Medulla oblongata (tissue), 1 donor: ENCODE measurements at regions not wholly inside any gene's neighbourhood (a gene's known extent, or its start where the extent isn't known, plus 50 kb on each side); places are given as distances from the start of the nearest gene placed in this dataset.

ENCODE experiments used
- DNase-seq: peaks from one replicate; pipeline ENCODE4 v3.0.0-alpha.2; 2015; ENCODE audit errors: extremely low spot score

DNA sequence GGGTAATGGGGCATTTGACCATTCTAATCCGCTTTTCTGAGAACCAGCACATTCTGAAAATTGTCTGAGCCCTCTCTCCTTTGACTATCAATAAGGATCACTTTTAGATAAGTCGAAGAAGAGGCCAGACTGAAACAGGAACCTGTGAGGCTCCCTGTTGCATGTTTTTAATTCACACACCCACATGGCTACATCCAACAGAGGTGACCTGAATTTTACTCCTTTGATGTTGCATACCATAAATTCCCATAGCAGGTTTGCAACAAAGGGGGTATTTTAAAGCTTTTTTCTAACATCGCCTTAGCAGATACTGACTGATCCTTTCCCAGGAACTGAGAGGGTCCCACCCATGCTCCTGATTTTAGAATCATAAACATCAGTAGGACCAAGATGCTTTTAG, 450.8 kb downstream of the USP25 start:
- DNase-seq: no peak

DNA sequence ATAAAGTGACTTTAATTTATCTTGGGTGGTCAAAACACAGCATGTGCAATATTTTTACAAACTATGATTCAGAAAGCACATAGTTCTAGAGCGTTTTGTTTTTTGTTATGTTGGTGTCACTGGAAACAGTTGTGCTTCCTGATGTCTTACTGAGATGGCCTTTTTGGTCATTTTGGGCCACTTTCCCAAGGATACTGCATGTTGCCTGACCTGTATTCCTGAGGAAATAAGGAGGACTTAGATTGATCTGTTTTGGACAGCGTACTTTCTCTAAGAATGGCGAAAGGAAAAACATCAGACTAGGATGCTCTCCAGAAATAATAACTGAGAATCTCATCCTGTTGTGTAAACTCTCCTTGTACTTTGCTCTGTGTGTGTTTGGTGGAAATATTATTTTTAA, 451.2 kb downstream of the USP25 start:
- DNase-seq: no peak

DNA sequence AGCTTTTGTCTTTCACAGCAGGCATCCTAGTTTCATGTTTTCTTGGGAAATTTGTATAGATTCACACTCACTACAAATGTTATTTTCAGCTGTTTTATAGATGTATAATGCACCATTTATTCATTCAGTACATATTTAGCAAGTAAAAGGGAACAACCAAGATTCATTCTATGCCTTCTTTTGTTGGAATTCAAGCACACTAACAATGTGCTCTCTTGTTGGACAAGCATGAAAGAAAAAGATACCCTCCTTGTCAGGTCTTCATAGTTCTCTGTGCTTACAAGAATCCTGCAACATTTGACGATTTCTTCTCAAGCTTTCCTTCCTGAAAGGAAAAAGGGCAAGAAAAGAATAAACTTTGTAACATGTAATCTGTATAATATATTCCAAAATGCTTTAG, 456.0 kb downstream of the USP25 start:
- DNase-seq: no peak

DNA sequence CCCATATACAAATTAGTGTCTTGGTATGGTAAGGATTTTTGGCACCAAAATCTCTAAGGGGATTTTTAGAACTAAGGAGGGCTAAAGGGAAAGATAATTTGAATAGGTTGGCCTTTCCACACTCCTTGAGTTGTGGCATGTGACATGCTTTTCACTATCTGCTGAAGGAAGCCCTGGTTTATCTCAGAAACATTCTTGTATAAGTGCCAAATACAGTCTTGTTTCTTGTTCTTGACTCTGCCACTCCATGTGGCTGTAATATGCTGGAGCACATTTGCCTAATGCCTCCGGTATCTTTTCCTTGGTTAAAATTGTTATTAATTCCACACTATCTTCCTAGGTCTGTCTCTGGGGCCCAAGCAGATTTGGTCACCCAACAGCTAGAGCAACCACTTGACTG, 457.0 kb downstream of the USP25 start:
- DNase-seq: no peak

DNA sequence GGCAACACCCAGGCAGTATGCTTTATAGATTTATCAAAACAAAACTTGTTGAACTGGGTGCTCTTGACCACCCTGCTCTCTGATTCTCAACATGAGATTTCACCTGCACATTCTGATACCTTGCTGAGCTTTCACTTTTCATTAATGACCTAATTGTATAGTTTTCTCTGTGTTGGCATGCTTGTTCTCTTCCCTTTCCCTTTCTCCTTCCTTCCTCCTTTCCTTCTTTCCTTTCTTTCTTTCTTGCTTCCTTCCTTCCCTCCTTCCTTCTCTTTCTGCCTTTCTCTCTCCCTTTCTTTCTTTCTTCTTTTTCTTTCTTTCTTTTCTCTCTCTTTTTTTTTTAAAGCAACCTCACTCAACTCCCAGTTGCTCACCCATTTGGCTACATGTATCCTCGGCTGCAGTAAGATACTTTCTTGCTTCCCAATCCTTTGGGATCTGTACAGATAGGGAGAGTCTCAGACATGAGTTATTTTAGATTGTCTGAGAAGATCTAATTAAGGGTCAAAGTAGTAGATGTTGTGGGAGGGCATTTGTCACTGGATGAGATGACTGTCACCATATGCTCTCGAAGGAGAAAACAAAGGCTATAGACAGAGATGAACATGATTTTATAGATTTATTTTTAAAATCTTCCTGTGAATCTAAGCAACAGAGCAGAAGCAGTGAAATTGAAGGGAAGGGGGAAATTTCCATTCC, 458.0 kb downstream of the USP25 start:
- no peak for DNase-seq

DNA sequence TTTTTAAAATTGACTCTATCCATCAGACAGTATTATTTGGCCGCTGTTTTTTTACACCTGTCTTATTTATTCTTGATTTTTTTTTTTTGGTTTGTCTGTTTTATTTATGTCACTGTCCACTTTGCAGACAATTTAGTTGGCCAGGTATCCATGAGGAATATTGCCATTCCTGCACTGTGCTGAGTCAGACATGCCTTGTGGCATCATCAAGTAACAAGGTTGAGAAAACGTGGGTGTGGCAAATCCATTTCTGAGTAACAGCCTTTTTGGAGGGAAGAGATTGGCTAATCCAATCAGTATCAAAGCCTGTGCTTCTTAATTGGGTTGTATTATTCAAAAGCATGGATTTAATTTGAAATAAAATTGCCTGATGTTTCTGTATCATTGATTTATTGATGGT, 463.1 kb downstream of the USP25 start:
- no peak for DNase-seq

DNA sequence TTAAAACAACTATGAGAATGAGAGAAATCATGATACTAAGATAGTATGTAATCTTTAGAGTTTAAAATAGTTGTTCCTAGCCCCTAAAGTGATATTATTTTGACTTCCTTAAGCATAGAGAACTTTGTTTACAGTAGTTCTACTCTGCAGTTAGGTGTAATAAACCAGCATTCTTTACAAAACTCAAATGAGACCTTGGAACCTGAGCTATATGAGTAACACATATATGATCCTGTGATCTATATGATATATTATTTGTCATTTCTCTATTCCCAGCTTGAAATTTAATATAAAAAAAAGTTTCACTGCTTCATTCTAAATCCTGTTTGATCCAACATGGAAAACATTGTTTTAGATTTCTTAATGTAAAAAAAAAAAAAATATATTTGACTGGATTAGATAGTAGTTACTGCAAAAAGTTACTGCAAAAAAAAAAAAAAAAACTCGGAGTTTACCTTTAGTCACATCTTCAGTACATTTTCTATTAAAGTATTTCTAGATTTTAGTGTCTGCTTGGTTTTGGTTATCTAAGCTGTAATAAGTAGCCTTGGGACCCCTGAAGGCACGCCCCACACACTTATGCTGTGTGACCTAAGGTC, 463.8 kb downstream of the USP25 start:
- DNase-seq: no peak

DNA sequence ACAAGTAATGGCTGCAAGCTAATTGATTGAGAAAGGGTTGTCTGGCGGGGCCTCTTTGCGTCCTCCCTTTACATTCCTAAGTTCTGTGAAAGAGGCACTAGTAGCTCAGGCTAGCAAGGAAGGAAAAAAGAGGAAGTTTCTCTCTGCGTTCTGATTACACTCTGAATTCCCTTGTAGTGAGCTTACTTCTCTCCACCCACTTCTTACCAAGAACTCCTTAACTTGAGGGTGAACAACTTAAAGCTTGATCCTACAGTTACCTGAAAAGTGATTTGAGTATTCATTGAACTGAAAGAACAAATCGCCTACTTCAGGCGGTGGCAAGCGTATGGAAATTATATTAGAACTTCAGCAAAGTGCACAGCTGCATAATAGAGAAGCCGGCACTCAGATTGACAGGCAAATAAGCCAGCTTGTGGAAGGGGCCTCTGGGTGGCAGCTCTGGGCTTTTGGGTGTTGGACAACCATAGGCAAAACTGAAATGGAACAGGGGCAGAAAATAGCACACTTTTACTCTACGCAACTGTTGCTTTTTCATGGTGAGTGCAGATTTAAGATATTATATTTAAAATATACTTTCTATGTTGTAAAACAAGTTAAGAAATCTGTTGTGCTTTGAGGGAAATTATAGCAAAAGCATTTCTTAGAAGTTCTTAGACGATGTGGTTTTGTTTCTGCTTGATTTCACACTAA, 464.5 kb downstream of the USP25 start:
- DNase-seq: peak; percentile 94

DNA sequence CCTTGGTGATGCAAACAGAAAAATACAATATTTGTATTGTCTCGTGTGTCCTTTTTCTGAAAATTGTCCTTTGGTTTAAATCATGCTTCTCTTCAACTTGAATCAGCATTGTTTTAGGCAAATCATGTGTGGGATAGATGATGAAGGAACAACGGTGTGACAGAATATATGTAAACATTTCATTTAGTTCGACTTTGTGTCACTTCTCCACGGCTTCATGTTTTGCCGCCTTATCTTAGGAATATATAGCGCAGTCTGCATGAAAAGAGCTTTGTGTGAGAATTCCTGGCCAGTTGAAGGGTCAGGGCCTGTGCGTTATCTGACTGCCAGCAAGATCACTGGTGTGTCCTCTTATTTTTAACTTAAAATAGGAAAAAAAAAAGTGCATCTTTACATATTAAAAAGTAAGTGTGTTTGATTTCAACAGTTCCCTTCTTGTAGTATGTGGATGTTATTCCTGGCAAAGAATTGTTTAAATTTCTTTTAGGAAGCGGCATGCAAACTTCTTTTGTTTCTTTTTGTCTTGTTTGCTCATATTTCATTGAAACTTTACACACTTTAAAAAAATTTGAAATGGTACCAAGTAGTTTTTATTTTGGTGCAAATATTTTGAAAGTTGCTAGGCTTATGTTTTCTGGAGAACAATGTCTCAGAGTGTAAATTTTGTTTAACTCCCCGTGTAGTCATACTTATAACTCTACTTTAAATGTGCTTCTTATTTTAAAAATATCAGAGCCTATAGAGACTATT, 465.2 kb downstream of the USP25 start:
- DNase-seq: peak; percentile 75

DNA sequence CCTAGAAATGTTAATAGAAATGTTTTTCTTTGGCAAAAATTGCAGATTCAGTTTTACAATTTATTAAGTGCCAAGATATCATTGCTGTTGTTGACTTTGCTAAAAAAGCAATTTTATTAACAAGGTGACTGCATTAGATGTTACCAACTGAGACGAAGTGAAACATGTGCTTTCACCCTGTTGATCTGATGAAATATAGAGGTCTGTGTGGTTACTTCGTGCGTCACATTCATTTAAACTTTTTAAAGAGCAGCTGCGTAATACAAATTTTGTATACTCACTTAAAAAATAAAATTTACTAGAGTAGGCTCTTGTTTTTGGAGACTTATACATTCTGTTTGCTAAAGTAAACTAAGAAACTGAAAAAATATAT, 465.7 kb downstream of the USP25 start:
- peak; percentile 63 for DNase-seq

DNA sequence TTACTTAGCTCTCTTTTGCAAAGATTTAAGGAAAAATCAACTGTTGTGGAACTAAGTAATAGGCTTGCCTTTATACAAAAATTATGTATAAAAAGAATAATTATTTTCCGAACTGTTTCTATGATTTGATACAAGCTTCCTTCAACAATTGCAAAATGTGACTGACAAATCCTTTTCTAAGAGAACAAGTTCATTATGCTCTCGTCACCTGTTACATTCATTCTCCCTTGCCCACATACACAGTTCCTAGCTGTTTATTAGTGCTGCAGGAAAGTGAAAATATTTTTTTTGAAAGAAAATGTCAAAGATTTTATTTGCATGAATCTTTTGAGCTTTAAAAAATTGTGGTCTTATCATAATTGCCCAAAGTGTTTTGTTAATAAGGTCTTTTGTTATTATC, 466.2 kb downstream of the USP25 start:
- peak; percentile 55 for DNase-seq

DNA sequence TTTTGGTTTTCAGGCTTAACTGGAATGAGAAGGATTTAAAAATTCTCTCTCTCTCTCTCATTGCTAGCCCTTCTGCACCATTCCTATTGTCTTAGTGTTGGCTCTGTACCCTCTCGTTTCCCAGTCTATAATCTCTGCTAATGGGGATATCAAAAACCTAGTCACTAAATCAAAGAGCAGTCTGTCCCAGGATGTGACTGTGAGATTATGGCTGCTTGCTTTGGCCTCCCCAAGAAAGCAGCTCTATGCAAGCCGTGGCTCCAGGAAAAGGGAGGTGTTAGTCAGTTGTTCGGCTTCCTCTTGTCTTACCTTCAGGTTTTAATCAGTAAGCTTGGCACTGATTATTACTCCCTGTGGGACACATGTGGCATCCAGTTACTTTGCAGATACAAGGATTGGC, 468.8 kb downstream of the USP25 start:
- no peak for DNase-seq

DNA sequence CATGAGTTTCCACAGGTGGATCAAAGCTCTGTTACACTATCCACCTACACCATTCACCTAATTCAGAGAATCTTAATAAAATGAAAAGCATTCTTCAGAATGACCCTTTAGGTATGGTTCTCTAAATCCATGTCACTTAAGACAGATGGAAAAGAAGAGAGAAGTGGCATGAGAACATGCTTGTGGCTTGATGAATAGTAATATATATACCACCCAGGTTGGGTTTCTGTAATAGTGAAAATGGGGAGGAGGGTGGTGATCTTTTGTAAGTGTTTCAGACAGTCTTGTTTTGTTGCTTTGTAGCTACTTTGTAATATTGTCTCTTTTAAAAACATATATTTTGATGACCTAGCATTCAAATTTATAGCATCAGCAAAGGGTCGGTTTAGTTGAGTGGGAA, 469.8 kb downstream of the USP25 start:
- no peak for DNase-seq

DNA sequence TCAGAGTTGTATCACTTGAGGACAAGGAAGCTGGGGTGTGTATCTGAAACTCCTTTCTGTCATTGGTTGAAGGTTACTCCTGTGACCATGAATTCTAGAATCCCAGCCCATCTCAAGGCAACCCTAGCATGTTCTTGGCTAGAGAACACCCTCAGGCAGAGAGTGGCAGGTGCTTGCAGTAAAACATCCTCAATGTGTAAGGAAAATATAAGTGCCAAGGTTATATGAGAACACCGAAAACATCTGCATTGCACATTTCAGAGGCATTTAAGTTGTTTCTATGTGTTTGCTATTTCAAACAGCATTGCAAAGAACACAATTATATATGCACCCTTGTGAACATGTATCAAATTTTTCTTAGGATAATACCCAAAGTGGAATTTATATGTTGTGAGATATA, 471.9 kb downstream of the USP25 start:
- DNase-seq: no peak

DNA sequence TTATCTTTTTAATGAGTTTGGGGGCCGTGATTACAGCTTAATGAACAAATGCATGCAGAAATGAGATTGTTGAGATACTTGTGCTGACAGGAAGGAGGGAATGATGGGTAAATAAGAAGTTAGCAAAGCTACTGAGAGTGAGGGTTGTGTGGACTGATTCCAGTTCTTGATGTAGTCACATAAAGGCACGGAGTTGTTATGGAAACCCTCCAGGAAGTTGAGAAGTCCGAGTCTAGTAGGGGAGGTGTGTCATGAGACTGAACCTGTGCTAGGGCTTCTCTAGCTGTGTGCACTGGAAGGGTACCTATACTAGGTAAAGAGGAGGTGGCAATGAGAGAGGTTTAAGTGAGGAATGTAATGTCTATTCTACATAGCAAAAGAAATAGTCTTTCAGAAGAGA, 475.7 kb downstream of the USP25 start:
- DNase-seq: no peak

DNA sequence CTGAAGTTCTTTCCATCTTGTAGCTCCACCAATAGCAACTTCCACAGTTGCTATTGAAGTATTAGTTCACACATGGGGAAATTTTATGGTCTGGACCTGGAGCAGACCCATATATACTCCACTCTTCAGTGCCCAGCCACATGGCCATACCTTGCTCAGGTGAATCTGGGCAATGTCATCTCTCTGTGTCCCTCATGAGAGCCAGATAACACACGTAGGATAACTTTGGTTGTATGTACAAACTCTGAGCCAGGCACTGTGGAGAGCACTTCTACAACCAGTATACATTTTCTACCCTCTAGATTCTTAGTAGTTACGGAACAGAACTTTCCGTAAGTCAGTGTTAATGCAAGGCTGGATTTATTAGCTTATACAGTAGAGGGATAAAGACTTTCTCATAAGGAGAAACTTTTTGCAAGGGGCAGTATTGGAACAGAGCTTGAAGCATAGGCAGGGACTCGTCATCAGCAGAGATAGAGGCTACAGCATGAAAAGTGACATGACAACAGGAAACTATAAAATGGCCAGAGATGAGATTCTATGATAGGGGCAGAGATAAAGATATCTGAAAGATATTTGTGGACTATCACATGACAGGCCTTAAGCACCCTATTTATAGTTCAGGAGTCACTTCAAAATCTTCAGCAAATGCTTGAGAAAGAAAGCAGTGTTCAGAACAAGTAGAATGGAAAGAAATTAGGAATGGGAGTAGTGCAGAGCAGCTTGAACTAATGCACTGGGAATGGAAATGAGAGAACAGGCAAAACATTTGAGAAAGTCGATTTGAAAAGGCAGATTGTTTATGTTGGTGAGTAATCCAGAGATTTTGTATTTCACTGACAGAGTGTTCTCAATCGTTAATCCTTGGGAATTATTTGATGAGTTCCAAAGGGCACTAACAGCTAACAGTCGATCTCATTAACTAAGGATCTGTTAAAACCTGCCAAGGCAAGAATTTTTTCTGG, 481.8 kb downstream of the USP25 start:
- peak; percentile 60 for DNase-seq

DNA sequence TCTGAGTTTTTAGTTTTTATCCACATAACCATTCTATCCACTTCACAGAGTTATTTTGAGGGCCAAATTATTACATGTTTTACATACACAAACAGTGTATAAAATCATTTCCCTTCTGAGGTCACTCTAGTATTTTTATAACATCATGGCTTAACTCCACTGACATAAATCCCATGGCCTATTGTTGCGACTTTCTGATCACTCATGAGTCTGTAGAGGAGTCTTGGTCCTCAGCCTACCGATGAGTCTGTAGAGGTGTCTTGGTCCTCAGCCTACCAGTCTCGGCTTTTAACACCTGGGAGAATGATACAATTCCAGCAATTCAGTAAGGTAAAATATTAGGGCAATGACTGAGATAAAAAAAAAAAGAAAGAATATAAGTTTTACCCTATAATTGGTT, 483.7 kb downstream of the USP25 start:
- no peak for DNase-seq

DNA sequence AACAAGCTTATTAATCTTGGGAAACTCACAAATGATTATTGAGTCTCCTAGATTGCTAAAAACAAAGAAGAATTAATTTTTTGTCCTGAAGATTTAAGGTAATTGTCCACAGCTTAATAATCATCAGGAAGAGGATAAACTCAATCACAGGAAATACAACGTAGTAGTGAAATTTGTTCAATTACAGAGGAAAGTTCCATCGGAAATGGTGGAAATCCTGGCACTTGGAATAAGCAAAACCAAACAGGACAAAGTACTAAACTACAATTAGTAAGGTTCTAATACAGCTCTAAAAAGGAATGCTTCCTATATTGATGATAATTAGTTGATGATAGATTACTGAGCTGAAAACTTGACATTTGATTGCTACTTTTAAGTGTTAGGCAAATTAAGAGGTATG, 485.4 kb downstream of the USP25 start:
- DNase-seq: no peak

DNA sequence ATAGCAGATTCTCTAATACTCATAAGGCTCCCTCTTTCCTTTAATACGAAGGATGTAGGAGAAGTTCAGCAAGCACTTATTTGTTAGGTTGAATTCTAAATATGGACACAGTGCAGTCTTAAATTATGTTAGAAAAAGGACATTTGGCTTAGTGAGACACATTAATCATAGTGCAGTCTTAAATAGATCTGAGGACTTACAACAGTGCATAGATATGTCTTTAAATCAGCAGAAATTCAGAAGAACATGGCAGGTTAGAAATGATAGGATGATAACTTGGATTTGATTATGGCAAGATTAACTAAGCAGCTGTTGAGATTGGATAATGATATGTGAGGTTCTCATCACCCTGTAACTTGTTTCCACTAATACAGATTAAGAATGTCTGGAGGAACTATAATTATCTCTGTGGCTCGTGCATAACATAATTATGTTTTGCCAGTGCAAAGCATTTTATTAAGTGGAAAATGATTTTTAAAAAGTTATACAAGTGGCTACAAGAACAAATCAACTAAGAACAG, 485.9 kb downstream of the USP25 start:
- no peak for DNase-seq

DNA sequence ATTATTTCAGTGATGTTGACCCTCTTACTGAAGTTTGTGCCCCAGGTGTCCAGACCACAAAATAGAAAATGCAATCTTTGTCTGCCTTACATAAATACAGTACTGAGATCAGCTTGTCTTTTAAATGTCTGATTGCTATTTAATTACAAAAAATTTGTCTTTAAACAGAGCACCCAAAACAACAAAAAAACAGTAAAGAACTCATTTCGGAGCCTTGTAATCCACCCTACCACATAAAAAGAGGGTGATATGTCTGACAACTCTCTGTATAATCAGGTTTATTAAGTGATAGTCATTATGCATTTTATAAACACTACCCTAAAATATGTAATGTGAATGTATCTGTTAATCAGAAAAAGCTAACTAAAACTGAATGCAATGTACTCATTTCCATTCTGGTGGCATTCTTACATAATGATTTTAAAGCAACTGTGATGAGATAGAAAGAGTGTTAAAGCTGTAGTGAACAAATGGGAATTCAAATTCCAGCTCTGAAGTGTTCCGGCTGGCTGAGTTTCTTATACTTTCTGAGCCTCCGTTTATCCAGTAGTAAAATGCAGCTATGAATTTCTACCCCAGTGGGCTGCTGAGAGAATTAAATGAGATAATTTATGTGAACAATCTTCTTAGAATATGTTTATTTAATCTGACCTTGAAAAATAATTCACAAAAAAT, 486.6 kb downstream of the USP25 start:
- no peak for DNase-seq
